SJSA1 (cell line): ENCODE measurements at regions not wholly inside any gene's neighbourhood (a gene's known extent, or its start where the extent isn't known, plus 50 kb on each side); places are given as distances from the start of the nearest gene placed in this dataset.

Experiments
- DNase-seq, 2 experiments: peaks; one replicate each; pipeline ENCODE4 v3.0.0-alpha.2; 2015 to 2020; ENCODE audit warnings: low spot score in 2 of 2, low read depth in 1 of 2
- H3K27ac ChIP-seq: fragments of 250-450 bp; sonication (Bioruptor Pico); 2 replicates; pipeline ENCODE4 v1.5.1; 2020; ENCODE audit warnings: mild to moderate bottlenecking, moderate library complexity
- H3K27me3 ChIP-seq: fragments of 250-450 bp; sonication (Bioruptor Pico); replicated peaks from 2 replicates; pipeline ENCODE4 v1.5.1; 2020; ENCODE audit warnings: mild to moderate bottlenecking, moderate library complexity
- H3K36me3 ChIP-seq: fragments of 250-450 bp; sonication (Bioruptor Pico); 2 replicates; pipeline ENCODE4 v1.5.1; 2020; ENCODE audit warnings: mild to moderate bottlenecking
- H3K4me1 ChIP-seq: fragments of 250-450 bp; sonication (Bioruptor Pico); replicated peaks from 2 replicates; pipeline ENCODE4 v1.6.1; 2021; ENCODE audit warnings: mild to moderate bottlenecking
- H3K4me3 ChIP-seq: fragments of 250-450 bp; sonication (Bioruptor Pico); 2 replicates; pipeline ENCODE4 v1.5.1; 2020; ENCODE audit warnings: mild to moderate bottlenecking
- H3K9me3 ChIP-seq: fragments of 250-450 bp; sonication (Bioruptor Pico); replicated peaks from 2 replicates; pipeline ENCODE4 v1.5.1; 2020; ENCODE audit warnings: mild to moderate bottlenecking

DNA sequence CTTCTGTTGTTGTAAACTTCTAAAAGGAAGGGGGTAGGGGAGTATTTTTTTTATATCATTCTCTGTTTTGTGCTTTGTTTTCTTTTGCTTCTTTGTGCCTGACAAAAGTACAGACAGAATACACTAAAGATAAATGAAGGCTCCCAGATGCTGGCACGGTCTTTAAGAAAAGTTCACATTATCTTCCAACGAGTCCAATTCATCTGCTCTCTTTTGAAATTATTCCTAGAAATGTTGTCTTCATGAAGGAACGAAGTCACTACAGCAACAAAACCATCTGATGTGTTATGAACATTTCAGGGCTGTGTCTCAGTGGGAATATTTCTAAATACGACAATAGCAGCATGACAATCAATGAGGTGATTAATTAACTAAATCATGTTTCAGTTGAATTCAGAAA lies 813.8 kb upstream of the HTR2C start:
- Histone ChIP-seq H3K9me3 (no peaks in the 10 kb centered on the region), H3K27ac (no peak overlapping the region), H3K27me3 (no peaks in the 10 kb centered on the region), H3K4me1 (no peaks in the 10 kb centered on the region), H3K36me3 (no peaks in the 10 kb centered on the region), H3K4me3 (no peak overlapping the region)
- no peak for DNase-seq

DNA sequence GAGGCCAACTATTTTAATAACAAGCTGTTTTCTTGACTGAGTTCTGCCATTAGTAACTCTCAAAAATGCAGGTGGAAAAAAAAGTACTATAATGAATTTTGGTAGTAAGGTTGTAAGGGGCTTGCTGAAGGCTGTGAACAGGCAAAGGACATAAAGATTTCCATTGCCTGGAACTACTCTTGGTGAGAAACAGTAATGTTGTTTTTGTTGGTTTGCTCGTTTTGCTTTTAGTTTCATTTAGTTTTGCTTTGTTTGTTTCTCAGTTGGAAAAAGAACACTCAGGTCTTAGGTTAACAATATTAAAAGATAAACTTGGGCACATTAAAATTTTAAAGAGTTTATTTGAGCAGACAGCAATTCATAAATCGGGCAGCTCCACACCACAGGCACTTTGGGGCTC lies 824.5 kb upstream of the HTR2C start:
- Histone ChIP-seq H3K27ac (no peak overlapping the region), H3K9me3 (no peaks in the 10 kb centered on the region), H3K36me3 (no peaks in the 10 kb centered on the region), H3K4me1 (no peaks in the 10 kb centered on the region), H3K27me3 (no peaks in the 10 kb centered on the region), H3K4me3 (no peak overlapping the region)
- DNase-seq, result no peak

DNA sequence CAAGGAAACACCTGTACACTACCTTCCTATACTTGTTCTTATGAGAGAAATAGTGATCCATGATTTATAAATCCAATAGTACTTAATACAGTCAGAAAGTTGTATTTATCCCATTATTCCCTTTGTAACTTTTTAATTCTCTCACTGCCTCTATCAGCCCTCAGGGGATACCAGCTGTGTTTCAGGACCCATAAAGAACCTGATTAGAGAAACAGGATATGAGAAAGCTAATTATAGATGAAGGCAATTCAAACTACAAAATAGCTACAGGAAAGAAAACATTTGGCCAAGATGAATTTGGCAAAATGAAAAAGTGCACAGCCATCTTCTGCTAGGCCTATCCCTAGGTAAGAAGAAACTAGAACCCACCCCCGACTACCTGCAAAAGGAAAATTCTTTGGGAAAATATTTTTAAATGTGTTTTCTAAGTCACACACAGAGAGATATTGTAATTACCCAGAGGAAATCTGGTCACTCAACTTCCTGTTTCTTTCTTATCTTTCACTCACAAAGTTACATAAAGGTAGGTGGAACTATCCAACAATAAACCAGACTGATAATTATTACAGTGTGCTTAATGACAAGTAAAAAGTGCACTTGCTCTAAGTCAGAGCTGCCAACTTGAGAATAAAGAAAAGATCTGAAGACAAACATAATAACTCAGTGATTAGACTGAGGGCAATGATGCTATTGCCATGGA lies 836.5 kb upstream of the HTR2C start:
- Histone ChIP-seq H3K27ac (no peak overlapping the region), H3K4me3 (no peak overlapping the region), H3K27me3 (no peaks in the 10 kb centered on the region), H3K9me3 (no peaks in the 10 kb centered on the region), H3K36me3 (no peaks in the 10 kb centered on the region), H3K4me1 (no peaks in the 10 kb centered on the region)
- DNase-seq, result no peak

DNA sequence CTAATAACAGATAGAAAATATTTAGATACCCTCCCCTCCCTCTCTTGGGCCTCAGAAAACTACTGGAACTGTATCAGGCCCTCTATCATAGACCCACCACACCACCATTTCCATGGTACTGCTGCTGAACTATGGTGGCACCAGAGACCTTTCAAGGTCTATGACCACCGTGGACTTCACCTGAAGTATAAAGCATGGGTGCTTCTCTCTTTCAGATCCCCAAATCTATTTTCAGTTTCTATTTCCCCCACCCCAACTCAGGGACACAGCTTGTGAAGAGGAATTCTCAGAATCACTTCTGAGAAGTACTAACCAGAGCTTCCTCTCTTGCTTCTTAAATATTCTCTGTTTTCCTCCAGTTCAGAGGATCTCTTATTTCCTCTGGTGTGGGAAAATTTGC lies 840.8 kb upstream of the HTR2C start:
- Histone ChIP-seq H3K9me3 (no peaks in the 10 kb centered on the region), H3K27me3 (no peaks in the 10 kb centered on the region), H3K27ac (no peak overlapping the region), H3K4me3 (no peak overlapping the region), H3K4me1 (no peaks in the 10 kb centered on the region), H3K36me3 (no peaks in the 10 kb centered on the region)
- DNase-seq, result no peak

DNA sequence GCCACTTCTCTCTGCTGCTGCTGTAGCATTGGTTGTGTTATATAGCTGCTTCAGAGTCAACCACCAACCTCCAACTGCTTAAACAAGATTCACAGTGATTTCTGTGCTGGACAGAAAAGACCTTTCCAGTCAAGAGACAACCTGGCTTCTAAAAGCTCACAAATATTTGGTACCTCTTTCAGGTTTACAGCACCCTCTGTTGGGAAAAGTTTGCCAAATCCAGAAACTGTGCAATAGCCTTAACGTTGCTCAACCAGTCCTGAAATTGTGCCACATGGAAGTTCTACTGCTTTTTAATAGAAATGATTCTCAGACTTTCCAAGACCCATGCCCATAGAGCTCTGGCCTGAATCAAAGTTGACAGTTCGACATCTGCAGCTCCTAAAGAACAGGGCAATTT lies 842.1 kb upstream of the HTR2C start:
- H3K27me3 ChIP-seq, result no peaks in the 10 kb centered on the region
- DNase-seq, result peak in 1 of 2 experiments; percentile 5

GRCh38 chrX:113728937-113729336 lies 854.9 kb upstream of the HTR2C start:
- Histone ChIP-seq H3K4me1 (no peaks in the 10 kb centered on the region), H3K27me3 (no peaks in the 10 kb centered on the region), H3K4me3 (no peak overlapping the region), H3K27ac (no peak overlapping the region), H3K36me3 (no peaks in the 10 kb centered on the region), H3K9me3 (no peaks in the 10 kb centered on the region)
- DNase-seq, result no peak

More for the DNA sequence above, 842.1 kb upstream of the HTR2C start:
- Histone ChIP-seq H3K4me1 (no peaks in the 10 kb centered on the region), H3K4me3 (no peak overlapping the region), H3K9me3 (no peaks in the 10 kb centered on the region), H3K36me3 (no peaks in the 10 kb centered on the region), H3K27ac (no peak overlapping the region)

GRCh38 chrX:113726898-113727297 lies 857.0 kb upstream of the HTR2C start:
- H3K27me3 ChIP-seq, result no peaks in the 10 kb centered on the region
- no peaks in the 10 kb centered on the region for H3K36me3 ChIP-seq
- H3K4me3 ChIP-seq, result no peak overlapping the region
- H3K27ac ChIP-seq, result no peak overlapping the region
- no peak for DNase-seq
- no peaks in the 10 kb centered on the region for H3K4me1 ChIP-seq
- H3K9me3 ChIP-seq, result no peaks in the 10 kb centered on the region

- Histone ChIP-seq H3K36me3 (no peaks in the 10 kb centered on the region), H3K27me3 (no peaks in the 10 kb centered on the region), H3K27ac (no peak overlapping the region), H3K9me3 (no peaks in the 10 kb centered on the region), H3K4me1 (no peaks in the 10 kb centered on the region), H3K4me3 (no peak overlapping the region)
- DNase-seq, result no peak
These were observed 857.4 kb upstream of the HTR2C start for GRCh38 chrX:113726466-113726865.

DNA sequence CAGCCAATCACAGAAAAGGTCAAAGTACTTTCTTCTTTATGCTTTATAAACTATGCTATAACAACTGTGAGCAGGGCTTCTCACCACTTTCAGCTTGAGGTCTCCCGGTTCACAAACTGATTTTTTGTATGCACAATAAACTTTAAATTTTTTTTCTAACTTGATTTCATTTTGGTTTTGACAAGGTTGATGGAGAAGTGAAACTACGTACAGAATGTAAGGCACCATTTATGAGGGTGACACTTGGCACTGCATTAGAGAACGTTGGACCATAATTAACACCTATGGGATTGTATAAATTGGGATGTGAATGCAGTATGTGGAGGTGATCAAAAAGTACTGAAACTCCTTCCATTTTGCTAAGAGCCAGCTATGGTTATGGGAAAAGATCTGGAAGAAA lies 857.9 kb upstream of the HTR2C start:
- Histone ChIP-seq H3K9me3 (no peaks in the 10 kb centered on the region), H3K36me3 (no peaks in the 10 kb centered on the region), H3K4me1 (no peaks in the 10 kb centered on the region), H3K27me3 (no peaks in the 10 kb centered on the region), H3K4me3 (no peak overlapping the region), H3K27ac (no peak overlapping the region)
- DNase-seq, result no peak

GRCh38 chrX:113699939-113700338 lies 859.3 kb upstream of the AMOT start:
- Histone ChIP-seq H3K4me1 (no peaks in the 10 kb centered on the region), H3K9me3 (no peaks in the 10 kb centered on the region), H3K4me3 (no peak overlapping the region), H3K27me3 (no peaks in the 10 kb centered on the region), H3K27ac (no peak overlapping the region), H3K36me3 (no peaks in the 10 kb centered on the region)
- DNase-seq, result no peak

DNA sequence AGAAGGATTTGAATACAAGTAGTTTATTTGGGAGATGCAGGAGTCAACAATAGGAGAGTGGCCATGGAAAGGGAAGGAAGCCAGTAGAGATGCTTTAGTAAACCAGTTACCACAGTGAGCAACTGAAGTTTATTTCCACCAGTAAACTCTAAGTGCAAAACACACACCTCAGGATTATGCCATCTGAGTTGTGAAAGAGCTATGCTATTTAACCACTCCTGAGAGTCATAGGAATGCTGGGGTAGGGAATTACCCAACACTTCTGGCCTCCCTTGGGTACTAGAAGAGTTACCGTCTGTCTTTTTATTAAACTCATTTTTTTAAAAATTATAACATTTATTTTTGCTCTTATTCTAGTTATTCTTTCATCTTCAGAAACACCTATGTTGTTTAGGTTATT lies 834.6 kb upstream of the AMOT start:
- Histone ChIP-seq H3K36me3 (no peaks in the 10 kb centered on the region), H3K27me3 (no peaks in the 10 kb centered on the region), H3K27ac (no peak overlapping the region), H3K4me1 (no peaks in the 10 kb centered on the region), H3K9me3 (no peaks in the 10 kb centered on the region), H3K4me3 (no peak overlapping the region)
- no peak for DNase-seq

DNA sequence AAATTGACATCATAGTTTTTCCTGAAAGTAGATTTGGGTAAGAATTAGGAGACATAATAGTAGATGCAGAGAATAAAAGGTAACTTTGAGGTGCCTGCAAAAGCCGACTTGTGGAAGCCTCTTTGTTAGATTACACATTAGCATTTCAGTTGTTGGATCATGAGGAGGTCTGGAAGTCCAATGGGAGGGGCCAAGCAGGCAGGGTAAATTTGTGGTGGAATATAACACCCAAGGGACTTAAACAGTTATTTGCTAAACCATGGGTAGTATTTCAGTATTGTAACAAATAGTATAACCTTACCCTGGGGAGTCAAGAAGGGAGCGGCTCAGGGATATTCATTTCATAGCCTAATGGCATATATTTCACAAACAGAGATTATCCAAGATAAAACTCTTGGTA lies 810.7 kb upstream of the AMOT start:
- no peaks in the 10 kb centered on the region for H3K27me3 ChIP-seq
- H3K4me1 ChIP-seq, result no peaks in the 10 kb centered on the region
- no peak for DNase-seq
- no peak overlapping the region for H3K27ac ChIP-seq
- H3K9me3 ChIP-seq, result no peaks in the 10 kb centered on the region
- no peaks in the 10 kb centered on the region for H3K36me3 ChIP-seq
- H3K4me3 ChIP-seq, result no peak overlapping the region

- H3K4me1 ChIP-seq, result no peaks in the 10 kb centered on the region
- no peak overlapping the region for H3K27ac ChIP-seq
- H3K27me3 ChIP-seq, result no peaks in the 10 kb centered on the region
- H3K9me3 ChIP-seq, result no peaks in the 10 kb centered on the region
- no peak overlapping the region for H3K4me3 ChIP-seq
- peak in 1 of 2 experiments; percentile 1 for DNase-seq
- no peaks in the 10 kb centered on the region for H3K36me3 ChIP-seq
These were observed 803.8 kb upstream of the AMOT start for GRCh38 chrX:113644426-113644825.

GRCh38 chrX:113634565-113634964 lies 793.9 kb upstream of the AMOT start:
- Histone ChIP-seq H3K9me3 (no peaks in the 10 kb centered on the region), H3K4me3 (no peak overlapping the region), H3K27me3 (no peaks in the 10 kb centered on the region), H3K27ac (no peak overlapping the region), H3K4me1 (no peaks in the 10 kb centered on the region), H3K36me3 (no peaks in the 10 kb centered on the region)
- DNase-seq, result no peak

DNA sequence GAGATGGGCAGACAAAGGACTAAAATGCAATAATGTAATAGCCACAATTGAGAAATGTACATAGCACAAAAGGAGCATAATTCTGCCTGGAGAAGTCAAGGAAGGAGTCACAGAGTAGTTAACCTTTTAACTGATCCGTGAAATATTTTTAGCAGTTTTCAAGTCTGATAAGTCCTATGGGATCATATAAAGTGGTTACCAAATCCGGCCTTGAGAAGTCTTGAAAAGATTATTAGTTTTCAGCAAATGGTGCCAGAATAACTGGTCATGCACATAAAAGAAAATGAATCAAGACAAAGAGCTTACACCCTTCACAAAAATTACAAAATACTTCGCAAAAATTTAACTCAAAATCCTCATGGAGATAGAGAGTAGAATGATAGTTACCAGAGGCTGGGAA lies 788.7 kb upstream of the AMOT start:
- no peaks in the 10 kb centered on the region for H3K4me1 ChIP-seq
- no peak overlapping the region for H3K27ac ChIP-seq
- no peaks in the 10 kb centered on the region for H3K36me3 ChIP-seq
- DNase-seq, result no peak
- no peaks in the 10 kb centered on the region for H3K27me3 ChIP-seq
- no peak overlapping the region for H3K4me3 ChIP-seq
- no peaks in the 10 kb centered on the region for H3K9me3 ChIP-seq
